Ishikawa (cell line): ENCODE measurements at regions not wholly inside any gene's neighbourhood (a gene's known extent, or its start where the extent isn't known, plus 50 kb on each side); places are given as distances from the start of the nearest gene placed in this dataset.

Source experiments
- CEBPB ChIP-seq: IDR thresholded peaks from 2 replicates; pipeline ENCODE4 v1.6.1; 2012
- CREB1 ChIP-seq: IDR thresholded peaks from 2 replicates; pipeline ENCODE4 v1.6.1; 2012; ENCODE audit warnings: low read depth
- EGR1 ChIP-seq: IDR thresholded peaks from 2 replicates; pipeline ENCODE4 v1.6.1; 2012
- EP300 ChIP-seq: IDR thresholded peaks from 2 replicates; pipeline ENCODE4 v1.6.1; 2012; ENCODE audit warnings: borderline replicate concordance
- FOXM1 ChIP-seq: IDR thresholded peaks from 2 replicates; pipeline ENCODE4 v1.6.1; 2012; ENCODE audit warnings: low read depth, borderline replicate concordance
- MAX ChIP-seq: IDR thresholded peaks from 2 replicates; pipeline ENCODE4 v1.6.1; 2012
- NFIC ChIP-seq: IDR thresholded peaks from 2 replicates; pipeline ENCODE4 v1.6.1; 2012
- RAD21 ChIP-seq: IDR thresholded peaks from 2 replicates; pipeline ENCODE4 v1.6.1; 2012; ENCODE audit warnings: low read depth
- REST ChIP-seq: IDR thresholded peaks from 2 replicates; pipeline ENCODE4 v1.6.1; 2012; ENCODE audit warnings: low read depth, mild to moderate bottlenecking
- TAF1 ChIP-seq: IDR thresholded peaks from 2 replicates; pipeline ENCODE4 v1.6.1; 2012; ENCODE audit warnings: low read depth, mild to moderate bottlenecking
- TCF12 ChIP-seq: IDR thresholded peaks from 2 replicates; pipeline ENCODE4 v1.6.1; 2012; ENCODE audit warnings: low read depth
- TEAD4 ChIP-seq: IDR thresholded peaks from 2 replicates; pipeline ENCODE4 v1.6.1; 2012
- USF1 ChIP-seq: IDR thresholded peaks from 2 replicates; pipeline ENCODE4 v1.6.1; 2012
- YY1 ChIP-seq: IDR thresholded peaks from 2 replicates; pipeline ENCODE4 v1.6.1; 2012; ENCODE audit warnings: low read depth
- ZBTB7A ChIP-seq: IDR thresholded peaks from 2 replicates; pipeline ENCODE4 v1.6.1; 2012; ENCODE audit warnings: low read depth

GRCh38 chr13:95418946-95419345, 117.7 kb upstream of the ABCC4 start:
- TF ChIP-seq FOXM1 (no peak), ZBTB7A (no peak), TCF12 (no peak), YY1 (no peak), CREB1 (no peak), TEAD4 (no peak), EGR1 (no peak), REST (no peak), NFIC (no peak), EP300 (no peak), MAX (no peak)

- TF ChIP-seq TCF12 (no peak), REST (no peak), FOXM1 (no peak), EGR1 (no peak), EP300 (no peak), MAX (no peak), CREB1 (no peak), USF1 (no peak), NFIC (no peak), TEAD4 (no peak), YY1 (no peak), CEBPB (no peak), ZBTB7A (no peak), TAF1 (no peak)
These were observed 119.2 kb upstream of the ABCC4 start for GRCh38 chr13:95420501-95420900.

- no peak for TF ChIP-seq ZBTB7A
- no peak for TF ChIP-seq CREB1
- no peak for TF ChIP-seq EGR1
- no peak for TF ChIP-seq REST
- TF ChIP-seq MAX: no peak
- TF ChIP-seq TAF1: no peak
- TF ChIP-seq RAD21: no peak
- no peak for TF ChIP-seq TCF12
These were observed 125.4 kb upstream of the ABCC4 start for GRCh38 chr13:95426631-95427030.

- peak; percentile 30; the same call in 1 of the 2 replicates for TF ChIP-seq EP300
These were observed 122.0 kb upstream of the CLDN10 start for GRCh38 chr13:95430525-95430924.

GRCh38 chr13:95432141-95432540, 120.4 kb upstream of the CLDN10 start:
- no peak for TF ChIP-seq ZBTB7A
- TF ChIP-seq TAF1: no peak
- TF ChIP-seq TEAD4: no peak
- no peak for TF ChIP-seq EP300
- no peak for TF ChIP-seq REST
- no peak for TF ChIP-seq USF1
- no peak for TF ChIP-seq CREB1
- TF ChIP-seq NFIC: no peak
